Renal pelvis (tissue), 1 donor: ENCODE measurements at regions not wholly inside any gene's neighbourhood (a gene's known extent, or its start where the extent isn't known, plus 50 kb on each side); places are given as distances from the start of the nearest gene placed in this dataset.

Experiments
- DNase-seq: peaks from one replicate; pipeline ENCODE4 v3.0.0-alpha.2; 2013

DNA sequence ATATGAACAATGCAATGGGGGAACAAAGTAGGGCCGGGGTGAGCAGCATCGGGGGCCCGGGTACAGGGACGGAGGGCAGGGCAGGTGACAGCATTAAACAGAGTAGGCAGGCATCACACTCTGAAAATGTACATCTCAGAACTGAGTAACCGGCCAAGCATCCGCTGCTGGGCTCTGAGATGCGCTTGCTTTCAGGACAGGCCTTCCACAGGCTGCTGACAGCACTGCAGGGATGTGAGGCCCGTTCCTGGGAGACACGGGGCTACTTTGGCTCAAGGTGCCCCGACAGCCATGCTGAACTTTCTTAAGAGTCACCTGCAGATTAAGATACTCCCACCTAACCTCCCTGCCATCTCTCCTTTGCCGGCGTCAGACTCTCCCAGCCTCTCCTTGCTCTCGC lies 64.3 kb upstream of the FGFR2 start:
- no peak for DNase-seq

DNA sequence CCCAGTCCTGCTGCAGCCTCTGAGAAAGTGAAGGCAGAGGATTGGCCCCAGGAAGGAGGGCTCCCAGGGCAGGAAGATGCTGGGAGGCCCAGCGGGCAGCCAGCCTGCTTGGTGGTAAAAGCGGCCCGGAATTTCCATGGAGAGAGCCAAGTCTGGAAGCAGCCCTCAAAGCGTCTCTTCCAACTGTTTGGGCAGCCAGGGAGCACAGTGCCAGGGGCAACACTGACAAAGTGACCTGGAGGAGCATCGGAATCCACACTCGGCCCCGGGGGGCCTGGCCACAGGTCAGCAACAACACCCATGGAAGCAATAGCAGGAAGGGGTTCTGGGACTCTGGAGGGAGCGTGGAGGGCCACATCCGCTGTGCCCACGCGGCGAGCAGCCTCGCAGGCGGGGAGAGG lies 63.2 kb upstream of the FGFR2 start:
- DNase-seq, result no peak

DNA sequence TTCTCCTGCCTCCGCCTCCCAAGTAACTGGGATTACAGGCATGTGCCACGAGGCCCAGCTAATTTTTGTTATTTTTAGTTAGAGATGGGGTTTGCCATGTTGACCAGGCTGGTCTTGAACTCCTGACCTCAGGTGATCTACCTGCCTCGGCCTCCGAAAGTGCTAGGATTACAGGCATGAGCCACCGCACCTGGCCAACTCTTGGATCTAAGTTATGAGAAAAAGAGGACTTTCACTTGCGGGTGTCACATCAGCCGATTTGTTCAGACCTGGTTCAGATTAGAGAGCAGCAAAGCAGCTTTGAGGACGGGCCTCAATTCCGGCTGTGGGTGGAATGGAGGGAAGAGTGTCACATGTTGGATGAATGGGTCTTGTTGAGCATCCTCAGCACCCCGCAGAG lies 61.0 kb upstream of the FGFR2 start:
- DNase-seq, result no peak

DNA sequence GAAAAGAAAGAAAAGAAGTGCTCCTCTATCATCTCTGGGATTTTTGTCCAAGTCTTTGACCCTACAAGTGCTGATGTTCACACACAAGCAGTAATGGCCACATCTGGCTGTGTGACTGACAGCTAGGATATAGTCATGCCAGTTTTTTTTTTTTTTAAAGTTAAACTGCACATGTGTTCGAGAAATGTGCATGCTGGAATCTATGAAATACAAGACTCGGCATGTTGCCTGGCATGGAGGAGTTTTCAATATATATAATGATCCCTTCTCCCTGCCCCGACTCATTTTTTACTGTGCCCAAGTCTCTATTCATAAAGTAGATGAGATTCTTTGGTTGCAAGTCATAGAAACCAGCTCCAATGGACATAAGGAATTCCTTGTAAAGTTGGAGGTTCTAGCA lies 60.4 kb upstream of the FGFR2 start:
- DNase-seq, result no peak

DNA sequence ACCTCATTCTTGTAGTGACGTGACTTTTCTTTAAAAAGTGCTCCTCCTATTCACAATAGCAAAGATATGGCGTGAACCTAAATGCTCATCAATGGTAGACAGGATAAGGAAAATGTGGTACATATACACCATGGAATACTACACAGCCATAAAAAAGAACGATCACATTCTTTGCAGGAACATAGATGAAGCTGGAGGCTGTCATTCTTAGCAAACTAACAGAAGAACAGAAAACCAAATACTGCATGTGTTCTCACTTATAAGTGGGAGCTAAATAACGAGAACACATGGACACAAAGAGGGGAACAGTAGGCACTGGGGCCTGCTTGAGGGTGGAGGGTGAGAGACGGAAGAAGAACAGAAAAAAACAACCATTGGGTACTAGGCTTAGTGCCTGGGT lies 59.9 kb upstream of the FGFR2 start:
- no peak for DNase-seq

DNA sequence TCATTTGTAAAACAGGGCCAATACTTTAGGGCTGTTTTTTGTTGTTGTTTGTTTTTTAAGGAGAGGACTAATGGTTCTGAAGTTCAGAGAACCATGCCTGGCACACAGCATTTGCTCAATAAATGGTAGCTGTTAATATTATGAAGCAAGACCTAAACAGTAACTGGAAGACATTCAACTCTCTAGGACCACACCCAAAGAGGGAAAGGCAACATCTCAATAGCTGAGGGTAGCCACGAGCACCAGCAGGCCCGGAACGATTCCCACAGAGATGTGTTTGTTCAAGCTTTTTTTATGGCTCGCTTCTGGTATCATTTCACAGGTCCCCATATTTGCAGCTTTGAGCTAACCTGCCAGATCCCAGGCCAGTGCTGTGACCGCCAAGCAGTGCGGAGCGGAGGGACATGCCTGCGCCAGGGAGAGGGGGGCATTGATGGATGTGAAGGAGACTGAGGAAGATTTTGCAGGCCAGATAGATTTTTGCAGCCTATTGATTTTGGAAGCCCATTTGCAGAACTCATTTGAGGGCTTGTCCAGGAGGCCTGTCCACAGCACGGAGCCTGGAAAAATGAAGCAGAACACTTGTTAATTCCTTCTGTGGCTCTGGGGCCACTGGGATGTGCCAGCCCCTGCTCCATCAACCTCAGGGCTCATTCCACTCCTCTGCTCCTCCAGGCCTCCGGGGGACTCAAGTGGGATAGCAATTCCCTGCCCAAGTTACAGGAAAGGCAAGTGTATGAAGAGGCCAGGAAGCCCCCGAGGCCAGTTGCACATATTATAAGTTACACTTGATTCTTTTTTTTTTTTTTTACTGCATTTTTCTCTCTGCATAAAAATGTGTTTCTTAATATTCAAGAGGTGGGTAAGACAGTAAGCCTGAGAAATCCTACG lies 57.3 kb upstream of the FGFR2 start:
- no peak for DNase-seq

DNA sequence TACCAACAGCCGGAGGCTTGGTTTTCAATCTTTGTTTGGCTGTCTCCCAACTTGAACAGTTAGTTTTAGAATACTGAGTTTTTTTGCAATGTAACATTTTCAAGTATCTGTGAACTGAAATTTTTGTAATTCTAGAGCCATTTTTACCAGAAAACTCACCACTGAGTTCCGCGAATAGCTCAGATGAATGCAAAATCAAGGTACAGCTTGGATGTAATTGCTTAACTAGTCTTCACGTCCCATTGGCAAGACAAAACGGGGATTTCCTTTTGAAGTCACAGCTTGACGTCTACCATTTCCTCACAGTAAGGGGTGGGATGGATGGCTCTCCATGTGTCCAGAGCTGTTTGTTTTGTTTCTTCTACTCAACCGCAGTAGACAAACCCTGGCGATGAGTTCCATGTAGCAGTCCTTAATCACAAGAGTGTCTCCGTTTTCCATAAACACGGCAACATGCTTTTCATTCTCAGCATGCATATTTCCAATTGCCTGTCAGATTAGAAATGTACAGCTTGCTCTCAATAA lies 55.8 kb upstream of the FGFR2 start:
- DNase-seq, result no peak

DNA sequence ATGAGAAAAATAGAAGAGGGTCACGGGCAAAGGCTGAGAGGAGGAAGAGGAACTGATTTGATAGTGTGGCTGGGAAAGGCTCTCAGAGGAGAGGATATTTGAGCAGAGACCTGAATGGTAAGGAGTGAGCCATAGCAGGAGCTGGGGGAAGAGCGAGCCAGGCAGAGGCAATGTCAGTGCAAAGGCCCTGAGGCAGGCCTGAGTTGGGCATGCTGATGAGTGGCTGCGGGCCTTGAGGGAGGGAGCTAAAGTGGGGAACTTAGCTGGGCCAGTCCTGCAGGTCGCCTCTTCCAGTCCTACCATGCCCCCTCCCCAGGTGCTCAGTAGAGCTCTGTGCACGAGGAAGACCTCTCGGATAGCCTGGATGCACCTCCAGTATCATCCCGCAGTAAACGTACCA lies 55.4 kb upstream of the FGFR2 start:
- DNase-seq, result no peak

DNA sequence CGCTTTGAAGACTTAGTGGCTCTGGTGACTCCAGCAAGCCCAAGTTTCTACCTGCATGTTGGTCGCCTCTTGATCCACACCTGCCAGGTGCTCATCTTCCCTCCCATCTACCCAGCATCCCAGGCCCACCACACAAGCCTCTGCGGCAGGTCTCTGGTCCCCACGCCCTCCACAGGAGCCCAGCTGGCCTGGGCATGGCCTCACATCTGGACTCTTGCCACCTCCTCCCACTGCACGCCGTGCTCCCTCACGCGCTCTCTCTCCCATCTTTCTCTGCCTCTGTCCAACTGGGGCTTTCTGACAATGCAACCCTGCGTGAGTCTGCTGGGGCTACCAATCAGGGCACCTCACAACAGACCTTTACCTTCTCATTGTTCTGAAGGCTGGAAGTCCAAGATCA lies 50.2 kb upstream of the FGFR2 start:
- no peak for DNase-seq

DNA sequence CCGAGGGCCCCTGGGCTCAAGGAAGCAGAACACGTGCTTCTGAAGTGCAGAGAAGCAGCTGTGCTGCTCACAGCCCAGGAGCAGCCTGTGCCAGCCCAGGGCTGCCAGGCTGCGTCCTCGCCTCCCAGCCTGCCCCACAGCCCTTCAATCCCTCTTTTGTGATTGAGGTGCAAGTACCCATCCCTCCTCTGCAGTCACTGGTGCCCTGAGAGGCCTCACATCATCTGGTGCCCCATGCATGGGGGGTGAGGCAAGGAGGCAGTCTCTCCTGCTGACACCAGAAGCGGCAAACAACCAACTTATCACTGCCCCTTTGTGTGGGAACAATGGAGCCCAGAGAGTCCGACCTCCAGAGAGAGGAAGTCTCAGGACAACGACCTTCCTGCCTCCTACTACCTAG lies 49.8 kb upstream of the FGFR2 start:
- DNase-seq, result no peak
